Stimulated activated CD4-positive, alpha-beta T cell treated with anti-CD3 and anti-CD28 coated beads, Interleukin-2, amount 100 ng/mL, for 4 hours (primary cell): ENCODE measurements at regions not wholly inside any gene's neighbourhood (a gene's known extent, or its start where the extent isn't known, plus 50 kb on each side); places are given as distances from the start of the nearest gene placed in this dataset.
A peak's percentile ranks its signal among the peaks of the same experiment; 100 is the strongest.
"Not testable (repeated sequence)": the region's sequence is repeated elsewhere in the genome, so short reads cannot be mapped to it uniquely, and the experiment has no call there.

Experiments used
- DNase-seq: peaks from one replicate; pipeline ENCODE4 v3.0.0-alpha.2; 2020; ENCODE audit warnings: low read depth

DNA sequence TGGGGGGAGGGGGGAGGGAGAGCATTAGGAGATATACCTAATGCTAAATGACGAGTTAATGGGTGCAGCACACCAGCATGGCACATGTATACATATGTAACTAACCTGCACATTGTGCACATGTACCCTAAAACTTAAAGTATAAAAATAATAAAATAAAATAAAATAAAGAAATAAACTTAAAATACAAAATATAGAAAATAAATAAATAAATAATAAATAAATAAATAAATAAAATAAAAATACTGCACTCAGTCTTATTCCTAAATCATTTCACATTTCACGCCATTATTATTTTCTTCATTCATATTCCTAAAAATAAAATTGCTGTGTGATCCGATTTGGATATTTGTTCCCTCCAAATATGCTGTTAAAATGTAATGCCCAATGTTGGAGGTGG, 156.5 kb upstream of the CCNG1 start:
- not testable (repeated sequence) for DNase-seq

DNA sequence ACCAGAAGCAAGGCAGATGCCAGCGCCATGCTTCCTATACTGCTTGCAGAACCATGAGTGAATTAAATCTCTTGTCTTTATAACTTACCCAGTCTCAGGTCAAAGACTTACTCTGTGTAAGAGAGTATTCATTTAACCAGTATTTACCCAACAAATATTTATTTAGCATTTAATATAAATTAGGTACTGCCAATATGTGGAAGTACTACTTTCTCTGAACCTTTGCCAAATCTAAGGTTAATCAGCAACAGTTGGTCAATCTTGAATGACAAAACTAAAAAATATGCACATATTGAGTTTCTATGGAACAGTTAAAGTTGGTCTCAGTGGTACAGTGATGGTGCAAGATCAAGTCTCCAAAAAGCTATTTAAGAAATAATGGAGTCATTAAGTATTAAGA, 155.9 kb upstream of the CCNG1 start:
- no peak for DNase-seq

DNA sequence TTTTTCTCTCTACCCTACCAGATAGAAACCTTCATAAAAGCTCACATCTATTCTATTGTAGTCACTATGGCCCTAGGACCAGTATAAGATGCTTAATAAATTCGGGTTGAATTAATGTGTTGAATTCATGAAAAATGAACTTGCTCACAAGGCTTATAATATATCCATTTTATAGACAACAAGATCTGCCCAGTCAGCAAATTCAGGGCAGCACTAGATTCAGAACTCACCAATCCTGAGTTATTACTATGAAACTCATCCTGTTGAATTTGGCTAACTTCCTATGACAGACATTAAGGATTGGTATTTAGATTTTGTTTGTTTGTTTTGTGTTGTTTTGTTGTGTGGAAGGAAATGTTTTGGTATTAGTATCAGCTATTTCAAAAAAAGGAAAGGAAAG, 143.6 kb upstream of the CCNG1 start:
- no peak for DNase-seq

DNA sequence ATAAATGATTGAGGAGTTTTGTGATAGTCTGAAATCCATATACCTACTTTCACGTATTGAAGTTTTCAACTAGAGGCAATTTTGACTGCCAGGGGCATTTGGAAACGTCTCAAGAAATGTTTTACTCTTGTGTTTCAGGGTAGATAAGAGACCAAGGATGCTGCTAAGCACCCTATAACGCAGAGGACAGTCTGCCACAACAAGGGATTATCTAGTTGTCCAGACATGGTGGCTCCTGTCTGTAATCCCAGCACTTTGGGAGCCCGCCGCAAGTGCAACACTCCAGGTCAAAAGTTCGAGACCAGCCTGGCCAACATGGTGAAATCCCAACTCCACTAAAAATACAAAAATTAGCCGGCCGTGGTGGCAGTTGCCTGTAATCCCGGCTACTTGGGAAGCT, 133.7 kb upstream of the CCNG1 start:
- DNase-seq = no peak

DNA sequence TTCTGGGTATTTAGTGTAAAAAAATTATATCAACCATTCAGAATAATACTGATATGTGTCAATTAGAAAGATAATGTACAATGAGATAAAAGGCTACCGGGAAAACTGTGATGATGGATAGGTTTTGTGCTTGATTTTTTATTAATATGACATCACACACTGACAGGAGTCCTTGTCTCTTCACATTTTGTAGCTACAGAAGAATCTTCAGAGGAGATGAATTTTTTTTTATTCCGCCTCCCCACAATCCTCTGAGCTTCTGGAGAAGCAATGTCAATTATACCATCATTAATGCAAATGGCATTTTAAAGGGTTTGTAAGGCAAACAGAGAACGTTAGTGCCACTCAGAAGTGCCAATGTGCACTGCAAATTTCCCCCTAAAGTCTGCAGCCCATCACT, 131.7 kb upstream of the CCNG1 start:
- DNase-seq = no peak

DNA sequence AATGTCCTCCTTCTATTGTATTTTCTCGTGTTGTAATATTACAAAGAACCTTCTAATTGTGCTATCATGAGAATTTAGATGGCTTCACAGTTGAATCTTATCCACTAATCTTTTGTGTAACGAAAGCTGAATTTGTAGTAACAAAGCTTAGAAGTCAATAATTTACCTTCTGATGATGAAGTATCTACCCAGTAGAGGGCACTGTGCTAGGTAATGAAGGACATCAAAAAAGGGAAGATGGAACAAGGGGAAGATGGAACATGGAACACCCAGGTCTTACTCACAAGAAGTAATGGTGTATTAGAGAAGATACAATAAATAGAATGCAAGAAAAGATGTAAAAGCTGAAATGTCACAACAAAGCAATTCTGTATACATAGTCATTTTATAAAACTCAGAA, 131.0 kb upstream of the CCNG1 start:
- no peak for DNase-seq

DNA sequence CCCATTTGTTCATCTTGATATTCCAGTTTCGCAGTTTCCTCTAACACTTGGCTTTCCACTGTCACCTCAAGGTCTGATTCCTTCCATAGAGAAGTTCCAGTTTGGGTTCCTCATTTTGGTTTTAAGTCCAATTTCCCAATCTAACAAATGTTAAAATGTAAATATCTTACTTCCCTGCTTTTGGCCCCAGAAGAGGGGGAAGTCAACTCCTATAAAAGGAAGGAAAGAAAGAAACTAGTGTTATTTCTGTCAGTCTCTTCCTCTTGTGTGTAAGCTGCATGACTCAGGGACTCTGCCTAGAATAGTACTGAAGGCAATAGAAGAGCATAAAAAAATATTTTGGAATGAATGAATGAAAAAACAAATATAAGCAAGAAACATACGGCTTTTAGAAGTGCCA, 127.5 kb upstream of the CCNG1 start:
- no peak for DNase-seq

DNA sequence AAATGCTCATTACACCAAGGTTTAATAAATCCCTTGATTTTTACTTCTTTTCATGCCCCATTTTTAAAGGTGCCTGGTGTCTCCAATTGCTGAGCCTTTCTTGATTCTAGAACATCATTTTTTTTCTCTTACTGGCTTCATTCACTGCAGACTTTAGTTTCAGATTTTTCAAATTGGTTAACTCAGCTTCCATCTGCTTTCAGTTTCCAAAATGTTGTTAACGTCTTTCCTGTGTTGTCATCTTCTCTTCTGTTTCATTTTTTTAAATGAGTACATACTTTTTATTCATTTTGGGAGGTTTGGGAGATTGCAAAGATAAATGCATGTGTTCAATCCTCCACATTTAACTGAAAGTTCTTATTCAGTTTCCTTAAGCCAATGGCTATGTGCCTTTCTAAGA, 126.4 kb upstream of the CCNG1 start:
- DNase-seq = no peak

DNA sequence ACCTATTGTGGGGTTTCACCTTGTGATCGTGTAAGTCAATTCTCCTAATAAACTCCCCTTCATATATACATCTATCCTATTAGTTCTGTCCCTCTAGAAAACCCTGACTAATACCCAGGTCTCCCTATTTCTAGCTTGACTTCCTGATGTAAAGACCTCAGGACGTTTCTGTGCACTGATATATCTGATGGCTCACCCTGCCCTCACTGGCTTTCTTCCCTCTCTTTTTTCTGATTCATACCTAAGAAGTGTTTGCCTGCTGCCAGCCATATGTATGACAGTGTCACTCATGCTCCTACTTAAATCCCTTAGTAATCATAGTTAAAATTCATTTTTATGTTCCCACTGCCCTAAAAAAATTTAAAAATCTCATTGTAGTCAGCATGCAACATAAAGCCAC, 124.8 kb upstream of the CCNG1 start:
- DNase-seq = no peak

DNA sequence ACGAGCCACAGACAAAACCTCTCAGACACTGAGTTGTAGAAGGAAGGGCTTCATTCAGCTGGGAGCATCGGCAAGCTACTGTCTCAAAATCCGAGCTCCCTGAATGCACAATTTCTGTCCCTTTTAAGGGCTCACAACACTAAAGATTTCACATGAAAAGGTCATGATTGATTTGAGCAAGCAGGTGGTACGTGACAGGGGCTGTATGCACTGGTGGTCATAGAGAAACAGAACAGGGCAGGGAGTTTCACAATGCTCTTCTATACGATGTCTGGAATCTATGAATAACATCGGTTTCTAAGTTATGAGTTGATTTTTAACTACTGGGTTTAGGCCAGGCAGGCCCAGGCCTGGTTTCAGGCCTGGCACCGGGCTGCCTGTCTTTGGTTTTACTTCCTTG, 124.3 kb upstream of the CCNG1 start:
- DNase-seq = not testable (repeated sequence)

DNA sequence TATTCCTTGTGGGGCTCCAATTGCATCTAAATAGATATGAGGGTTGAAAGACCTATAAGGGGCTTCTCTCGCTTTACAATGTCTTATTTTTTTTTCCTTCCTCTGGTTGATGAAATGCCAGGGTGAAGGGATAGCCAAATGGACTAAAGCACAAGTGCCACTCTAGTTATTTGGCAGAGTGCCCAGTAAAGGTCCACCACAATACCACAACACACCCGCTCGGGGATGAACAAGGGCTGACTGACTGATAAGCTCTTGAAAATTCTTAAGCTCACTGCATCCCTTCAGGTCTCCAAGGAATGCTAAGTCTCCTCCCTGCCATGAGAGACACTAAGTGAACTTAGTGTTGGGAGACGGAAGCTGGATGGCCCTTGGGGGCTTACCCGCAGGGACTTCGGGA, 121.0 kb upstream of the CCNG1 start:
- DNase-seq = not testable (repeated sequence)

DNA sequence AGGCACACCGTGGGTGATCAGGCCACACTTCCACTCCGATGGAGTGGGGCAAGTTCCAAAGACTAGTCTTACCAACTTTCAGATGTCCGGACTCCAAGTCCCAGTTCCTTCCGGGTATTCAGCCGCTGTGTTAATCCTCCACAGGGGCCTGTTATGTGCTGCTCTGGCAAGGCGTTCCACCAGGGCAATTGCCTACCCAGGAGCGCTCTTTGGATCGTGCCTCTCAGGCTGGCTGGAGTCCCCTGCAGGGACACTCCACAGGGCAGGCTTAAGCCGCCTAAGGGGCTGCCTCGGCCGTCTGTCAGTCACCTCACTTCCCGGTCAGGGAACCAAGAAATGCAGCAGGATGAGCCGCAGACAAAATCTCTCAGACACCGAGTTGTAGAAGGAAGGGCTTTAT, 118.7 kb upstream of the CCNG1 start:
- no peak for DNase-seq

DNA sequence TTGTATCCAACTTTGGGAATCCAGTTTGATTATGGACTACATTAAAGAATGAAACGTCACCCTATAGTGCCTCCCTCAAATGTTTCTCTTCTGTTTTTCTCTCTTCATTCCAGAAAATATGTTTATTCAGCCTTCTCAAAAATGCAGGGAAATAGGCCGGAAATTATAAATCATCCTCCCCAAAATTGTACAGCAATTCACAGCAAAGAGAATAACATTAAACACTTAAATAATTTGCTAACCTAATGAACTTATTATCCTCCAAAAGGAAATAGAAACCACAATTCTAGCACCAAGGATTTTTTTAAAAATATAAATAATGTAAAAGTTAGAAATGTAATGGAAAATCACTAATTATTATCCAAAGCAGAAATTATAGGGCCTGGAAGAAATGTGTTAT, 115.9 kb upstream of the CCNG1 start:
- DNase-seq = no peak

DNA sequence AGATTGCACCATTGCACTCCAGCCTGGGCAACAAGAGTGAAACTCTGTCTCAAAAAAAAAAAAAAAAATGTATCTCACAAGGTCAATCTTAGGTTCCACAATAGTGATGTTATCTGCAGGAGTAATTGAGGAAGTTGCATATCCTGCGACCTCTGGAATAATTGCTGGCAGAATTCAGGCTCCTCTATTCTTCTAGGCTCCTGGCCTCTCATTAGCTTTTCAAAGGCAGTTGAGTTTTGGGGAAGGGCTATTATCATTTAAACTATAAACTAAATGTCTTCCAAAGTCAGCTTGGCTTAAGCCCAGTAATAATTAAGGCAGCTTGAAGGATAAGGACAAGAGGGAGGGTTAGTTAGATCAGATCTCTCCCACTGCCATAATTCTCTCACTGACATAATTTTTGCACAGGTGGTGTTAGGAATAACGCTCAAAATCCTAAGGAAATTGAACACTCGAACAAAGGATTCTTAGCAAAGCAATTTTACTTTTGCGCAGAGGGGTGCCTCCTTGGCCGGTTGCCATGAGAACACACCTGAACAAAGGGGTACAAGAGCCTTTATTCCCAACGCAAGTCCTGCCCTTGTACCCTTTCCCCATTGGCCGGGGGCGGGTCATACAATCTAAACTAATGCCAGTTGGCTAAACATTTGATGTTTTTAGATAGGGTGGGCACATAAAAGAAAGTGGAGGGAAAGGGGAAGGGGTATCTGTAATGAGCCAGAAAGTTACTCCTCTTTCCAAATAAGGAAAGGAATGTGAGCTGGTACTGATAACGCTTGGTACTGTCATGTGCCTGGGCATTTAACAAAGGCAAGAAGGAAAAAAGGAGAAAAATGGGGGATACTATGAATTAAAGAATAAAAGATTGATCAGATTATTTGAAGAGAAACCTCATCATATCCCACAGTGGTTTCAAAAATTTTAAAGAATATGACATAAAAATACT, 106.4 kb upstream of the CCNG1 start:
- DNase-seq = no peak

DNA sequence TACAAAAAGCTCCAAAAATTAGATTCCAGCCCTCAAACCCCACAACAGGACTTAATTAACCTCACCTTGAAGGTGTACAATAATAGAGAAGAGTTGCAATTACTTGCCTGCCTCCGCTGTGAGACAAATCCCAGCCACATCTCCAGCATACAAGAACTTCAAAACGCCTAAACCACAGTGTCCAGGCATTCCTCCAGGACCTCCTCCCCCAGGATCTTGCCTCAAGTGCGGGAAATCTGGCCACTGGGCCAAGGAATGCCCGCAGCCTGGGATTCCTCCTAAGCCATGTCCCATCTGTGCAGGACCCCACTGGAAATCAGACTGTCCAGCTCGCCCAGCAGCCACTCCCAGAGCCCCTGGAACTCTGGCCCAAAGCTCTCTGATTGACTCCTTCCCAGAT, 101.3 kb upstream of the CCNG1 start:
- not testable (repeated sequence) for DNase-seq

DNA sequence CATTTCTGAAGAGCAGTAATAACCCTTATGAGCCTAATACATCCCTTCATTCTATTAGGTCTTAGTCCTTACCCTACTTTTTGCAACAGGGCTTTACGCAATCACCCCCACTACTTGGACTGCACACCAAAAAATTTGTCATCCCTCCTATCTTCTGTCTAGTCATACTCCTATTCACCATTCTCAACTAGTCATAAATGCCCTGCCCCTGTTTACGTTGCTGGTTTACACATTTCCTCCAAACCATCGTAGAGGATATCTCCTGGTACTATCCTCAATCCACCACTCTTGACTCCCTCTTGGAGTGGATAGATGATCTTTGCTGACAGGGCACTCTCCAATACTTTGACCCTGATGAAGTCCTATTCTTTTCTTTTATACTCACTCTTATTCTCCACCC, 98.2 kb upstream of the CCNG1 start:
- DNase-seq = no peak

DNA sequence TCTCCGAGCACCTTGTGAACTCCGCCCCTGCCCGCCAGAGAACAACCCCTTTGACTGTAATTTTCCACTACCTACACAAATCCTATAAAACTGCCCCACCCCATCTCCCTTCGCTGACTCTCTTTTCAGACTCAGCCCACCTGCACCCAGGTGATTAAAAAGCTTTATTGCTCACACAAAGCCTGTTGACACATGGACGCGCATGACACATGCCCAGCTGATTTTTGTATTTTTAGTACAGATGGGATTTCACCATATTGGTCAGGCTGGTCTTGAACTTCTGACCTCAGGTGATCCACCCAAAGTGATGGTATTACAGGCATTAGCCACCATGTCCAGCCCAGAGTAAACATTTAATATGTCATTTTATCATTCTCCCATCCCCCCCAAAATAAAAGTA, 97.0 kb upstream of the CCNG1 start:
- DNase-seq = not testable (repeated sequence)

DNA sequence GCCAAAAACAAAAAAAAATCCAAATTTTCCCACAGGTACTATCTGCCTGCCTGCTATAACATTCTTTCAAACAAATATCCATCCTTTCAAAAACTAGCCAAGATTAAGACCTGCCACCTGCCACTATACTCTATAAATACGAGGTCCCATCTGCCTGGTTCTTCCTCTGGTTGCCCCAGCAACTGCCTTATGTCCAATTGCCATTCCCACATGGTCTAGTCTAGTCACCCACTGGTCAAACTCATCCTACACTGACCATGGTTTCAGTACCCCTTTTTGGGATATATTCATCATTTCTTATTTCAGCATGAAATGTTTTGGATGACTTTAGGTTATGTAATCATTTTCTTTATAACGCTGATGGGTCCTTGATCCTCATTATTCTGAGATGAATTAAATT, 95.1 kb upstream of the CCNG1 start:
- no peak for DNase-seq

DNA sequence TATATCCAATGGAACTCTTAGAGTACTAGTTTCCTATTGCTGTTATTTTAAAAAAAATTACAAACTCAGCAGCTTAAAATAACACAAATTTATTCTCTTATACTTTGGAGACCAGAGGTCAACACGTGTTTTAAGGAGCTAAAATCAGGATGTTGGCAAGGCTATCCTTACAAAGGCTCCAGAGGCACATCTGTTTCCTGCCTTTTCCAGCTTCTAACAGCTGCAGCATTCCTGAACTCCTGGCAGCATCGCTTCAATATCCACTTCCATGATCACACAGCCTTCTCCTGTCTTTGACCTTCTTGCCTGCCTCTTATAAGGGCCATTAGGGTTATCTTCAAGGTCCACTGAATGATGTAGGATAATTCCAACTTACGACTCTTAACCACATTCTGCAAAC, 92.2 kb upstream of the CCNG1 start:
- no peak for DNase-seq

DNA sequence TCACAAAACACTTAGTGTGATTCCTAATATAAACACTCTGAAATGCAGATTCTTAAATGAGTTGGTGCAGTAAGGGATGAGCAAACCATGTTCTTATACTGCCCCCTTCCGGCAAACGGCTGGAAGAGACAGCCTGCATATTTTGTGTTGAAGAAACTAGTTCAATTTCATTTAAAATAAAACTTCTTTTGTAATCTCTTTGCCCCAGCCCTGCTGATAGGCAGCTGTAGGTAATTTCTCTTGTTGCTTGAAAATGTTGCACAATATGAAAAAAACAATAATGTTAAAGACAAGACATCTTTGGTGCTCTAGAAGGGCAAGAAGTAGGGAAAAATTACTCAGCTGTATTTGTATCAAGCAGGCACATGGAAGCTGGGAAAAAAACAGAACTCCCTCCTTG, 89.7 kb upstream of the CCNG1 start:
- DNase-seq = peak; percentile 15

DNA sequence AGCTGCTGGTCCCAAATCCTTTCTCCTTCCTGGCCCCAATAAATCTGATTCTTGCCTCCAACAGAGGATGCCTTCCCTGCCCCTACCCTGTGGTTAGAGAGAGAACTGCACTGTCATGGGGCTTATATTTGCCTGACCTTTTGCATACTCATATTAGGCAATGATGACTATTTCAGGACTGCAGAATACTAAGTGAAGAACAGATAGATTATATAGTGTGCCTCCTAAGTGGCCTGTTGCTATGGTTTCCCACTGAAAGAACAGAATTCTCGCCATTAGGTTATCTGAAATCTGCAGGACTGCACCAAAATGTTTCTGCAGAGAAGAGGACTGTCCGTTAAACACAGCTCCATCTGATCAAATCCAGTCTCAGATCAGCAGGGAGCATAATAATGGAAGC, 87.3 kb upstream of the CCNG1 start:
- DNase-seq = no peak

DNA sequence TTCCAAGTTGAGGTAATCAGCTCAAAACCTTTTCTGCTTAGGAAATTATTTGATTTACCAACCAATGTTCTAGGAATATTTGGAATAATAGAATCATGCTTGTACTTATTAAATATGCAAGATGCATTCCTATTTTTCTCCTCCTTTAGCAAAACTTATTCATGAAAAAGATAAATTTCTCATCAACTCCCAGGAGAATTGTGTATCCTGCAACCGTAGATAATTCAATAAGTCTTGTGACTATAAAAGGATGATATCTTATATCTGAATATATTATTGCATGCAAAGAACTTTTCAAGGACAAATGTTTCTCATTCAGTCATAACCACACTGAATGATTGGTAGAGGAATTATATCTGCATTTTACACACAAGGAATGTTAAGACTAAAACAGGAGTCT, 84.9 kb upstream of the CCNG1 start:
- no peak for DNase-seq

DNA sequence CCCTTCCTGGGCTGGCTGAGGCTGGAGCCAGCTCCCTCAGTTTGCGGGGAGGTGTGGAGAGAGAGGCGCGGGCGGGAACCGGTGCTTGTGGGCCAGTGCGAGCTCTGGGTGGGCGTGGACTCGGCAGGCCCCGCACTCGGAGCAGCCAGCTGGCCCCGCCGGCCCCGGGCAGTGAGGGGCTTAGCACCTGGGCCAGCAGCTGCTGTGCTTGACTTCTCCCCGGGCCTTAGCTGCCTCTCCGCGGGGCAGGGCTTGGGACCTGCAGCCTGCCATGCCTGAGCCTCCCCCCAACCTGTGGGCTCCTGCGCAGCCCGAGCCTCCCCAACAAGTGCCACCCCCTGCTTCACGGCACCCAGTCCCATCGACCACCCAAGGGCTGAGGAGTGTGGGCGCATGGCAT, 81.6 kb upstream of the CCNG1 start:
- not testable (repeated sequence) for DNase-seq

DNA sequence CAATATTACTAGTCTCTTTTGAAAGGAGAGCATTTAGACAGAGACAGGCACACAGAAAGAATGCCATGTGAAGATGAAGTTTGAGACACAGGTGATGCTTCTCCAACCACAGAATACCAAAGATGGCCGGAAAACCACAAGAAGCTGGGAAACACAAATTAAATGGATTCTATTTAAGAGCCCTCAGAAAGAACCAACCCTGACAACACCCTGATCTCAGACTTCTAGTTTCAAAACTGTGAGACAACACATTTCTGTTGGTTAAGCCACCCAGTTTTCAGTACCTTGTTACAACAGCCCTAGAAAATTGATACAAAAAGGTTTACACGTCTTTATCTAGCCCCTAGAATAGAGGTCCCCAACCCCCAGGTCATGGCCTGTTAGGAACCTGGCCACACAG, 79.8 kb upstream of the CCNG1 start:
- no peak for DNase-seq
